ENCODE measurements at regions not wholly inside any gene's neighbourhood (a gene's known extent, or its start where the extent isn't known, plus 50 kb on each side); places are given as distances from the start of the nearest gene placed in this dataset.

GRCh38 chr13:53326716-53327115 lies 298.1 kb downstream of the OLFM4 start:
- Histone ChIP-seq H3T11ph (ENCODE audit: low read length) (no peak overlapping the region), H3K79me1 (ENCODE audit: insufficient read depth, low read depth, low read length, poor library complexity, severe bottlenecking) (no peaks in the 10 kb centered on the region), H4K8ac (replicated peaks; ENCODE audit: insufficient read length, low read depth, low read length) (no peak overlapping the region), H2BK12ac (ENCODE audit: insufficient read length, low read depth, low read length) (no peak overlapping the region), H3K14ac (ENCODE audit: insufficient read depth, low read length) (no peak overlapping the region), H3K4me1 (ENCODE audit: insufficient read depth, low read length) (no peaks in the 10 kb centered on the region), H4K91ac (ENCODE audit: insufficient read length, low read depth, low read length) (no peak overlapping the region), H2AFZ (ENCODE audit: low read length) (no peak overlapping the region), H4K5ac (ENCODE audit: insufficient read length, low read depth, low read length) (no peak overlapping the region), H3K27me3 (ENCODE audit: insufficient read depth, low read length) (no peaks in the 10 kb centered on the region), H3K4me2 (ENCODE audit: insufficient read depth, insufficient read length, low read length) (no peak overlapping the region), H2AK5ac (ENCODE audit: insufficient read length, low read length) (no peak overlapping the region), H3K23me2 (ENCODE audit: insufficient read length, low read depth, low read length, poor library complexity, severe bottlenecking) (no peaks in the 10 kb centered on the region), H2BK15ac (ENCODE audit: low read depth, low read length) (no peak overlapping the region), H2BK5ac (ENCODE audit: insufficient read length, low read length) (no peak overlapping the region), H3K79me2 (ENCODE audit: insufficient read depth, low read length) (no peaks in the 10 kb centered on the region), H3K56ac (ENCODE audit: insufficient read length, low read depth, low read length) (no peak overlapping the region), H2BK20ac (ENCODE audit: low read depth, low read length, poor library complexity, severe bottlenecking) (no peak overlapping the region), H3K9me3 (ENCODE audit: control insufficient read depth, low read depth, low read length) (no peaks in the 10 kb centered on the region), H3K4ac (ENCODE audit: low read depth, low read length) (no peak overlapping the region), H4K20me1 (ENCODE audit: control insufficient read depth, insufficient read depth, insufficient read length) (no peaks in the 10 kb centered on the region), H3K27ac (ENCODE audit: insufficient read length, low read depth, low read length) (no peak overlapping the region), H3K9ac (ENCODE audit: extremely low read depth, insufficient read length, low read length) (no peak overlapping the region), H2BK120ac (ENCODE audit: low read depth, low read length, poor library complexity, severe bottlenecking) (no peak overlapping the region), H3K18ac (ENCODE audit: insufficient read length, low read depth, low read length) (no peak overlapping the region), H3K23ac (ENCODE audit: insufficient read length, low read depth, low read length) (no peak overlapping the region)
- no peaks in the 10 kb centered on the region for H3K9me3 Mint-ChIP-seq
- H3K27me3 Mint-ChIP-seq (ENCODE audit: low read depth): peaks cover 31% of the 10 kb centered on the region
- no peak overlapping the region for H3K4me3 Mint-ChIP-seq
- H3K27ac Mint-ChIP-seq: no peak overlapping the region
- TF ChIP-seq CTCF (conservative IDR thresholded peaks at IDR 0.05): no peak
- no peak for DNase-seq
- H3K4me1 Mint-ChIP-seq: peaks cover 2 to 7% of the 10 kb centered on the region in 2 experiments; a peak in 2 of 4 replicates
- H3K36me3 Mint-ChIP-seq (ENCODE audit: insufficient read depth in 1 of 3, low read depth in 3 of 3): no peaks in the 10 kb centered on the region
- WGBS (ENCODE audit: extremely low coverage, insufficient read length, low lambda C conversion rate): no CpG with 5 or more reads among the region's 1 CpG

Measured in H9 (cell line).